DMS 273 treated with DMSO at 0.1 percent for 48 hours (cell line): ENCODE measurements at regions not wholly inside any gene's neighbourhood (a gene's known extent, or its start where the extent isn't known, plus 50 kb on each side); places are given as distances from the start of the nearest gene placed in this dataset.

ENCODE experiments used
- DNase-seq: peaks from one replicate; lab custom pipeline; 2025; lab: John Stamatoyannopoulos, UW

DNA sequence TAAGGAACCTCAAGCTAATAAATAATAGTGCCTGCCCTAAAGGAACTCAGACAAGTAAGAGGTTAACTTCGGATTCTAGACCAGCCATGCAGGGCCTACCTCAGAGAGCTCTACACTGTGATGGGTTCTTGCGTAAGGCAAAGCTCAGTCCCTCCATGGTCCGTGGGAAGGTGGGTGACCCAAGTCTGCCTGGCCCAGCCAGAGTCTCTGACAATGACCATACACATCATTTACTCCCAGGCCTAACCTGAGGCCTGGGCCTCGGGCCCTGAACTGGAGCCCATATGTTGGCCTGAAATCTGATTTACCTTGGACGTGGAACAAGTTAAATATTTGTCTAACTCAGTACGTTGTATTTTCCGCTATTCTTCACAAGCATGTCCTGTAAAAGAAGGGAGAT is 55.1 kb downstream of the TMEM174 start:
- no peak for DNase-seq
